CD4-positive, alpha-beta memory T cell (primary cell): ENCODE measurements at regions not wholly inside any gene's neighbourhood (a gene's known extent, or its start where the extent isn't known, plus 50 kb on each side); places are given as distances from the start of the nearest gene placed in this dataset.
A peak's percentile ranks its signal among the peaks of the same experiment; 100 is the strongest.

Experiments used
- CTCF ChIA-PET: fragments of 350-600 bp; sonication (Branson Sonifier 250); formaldehyde crosslinking; loops from one replicate; lab custom pipeline; 2021; ENCODE audit warnings: inconsistent platforms; ENCODE audit not compliant: partially characterized antibody; lab: Charles Lee
- POLR2A ChIA-PET: fragments of 350-600 bp; sonication (Branson Sonifier 250); formaldehyde crosslinking; loops from one replicate; lab custom pipeline; 2021; ENCODE audit not compliant: partially characterized antibody; lab: Charles Lee
- DNase-seq, 5 donors: peaks; one replicate each; pipeline versions ENCODE4 v3.0.0 to v3.0.0-alpha.2; 2020 to 2022; ENCODE audit warnings: mixed read lengths in 1 of 5
- H3K27ac ChIP-seq: one replicate; pipeline ENCODE4 v1.7.0; 2013; ENCODE audit warnings: low read depth, low read length
- H3K27me3 ChIP-seq: 2 replicates; pipeline ENCODE4 v1.7.0; 2013; ENCODE audit warnings: mild to moderate bottlenecking, low read length, moderate library complexity; ENCODE audit not compliant: insufficient read depth
- H3K36me3 ChIP-seq: 2 replicates; pipeline ENCODE4 v1.7.0; 2013; ENCODE audit warnings: mild to moderate bottlenecking, low read length, moderate library complexity; ENCODE audit not compliant: insufficient read depth
- H3K4me1 ChIP-seq: 2 replicates; pipeline ENCODE4 v1.7.0; 2013; ENCODE audit warnings: mild to moderate bottlenecking, low read length, moderate library complexity; ENCODE audit not compliant: insufficient read depth
- H3K4me3 ChIP-seq, 2 donors: one replicate each; pipeline ENCODE4 v1.7.0; 2013; ENCODE audit warnings: low read length in 2 of 2, mild to moderate bottlenecking in 1 of 2
- H3K9me3 ChIP-seq, 2 donors: one replicate each; pipeline ENCODE4 v1.7.0; 2013; ENCODE audit warnings: low read length in 2 of 2, control low read depth in 1 of 2; ENCODE audit not compliant: control insufficient read depth in 1 of 2
- H3K27ac Mint-ChIP-seq, 7 donors: one replicate each; pipeline ENCODE4 v1.8.0; 2020 to 2021; ENCODE audit warnings: mixed read lengths in 7 of 7, mild to moderate bottlenecking in 6 of 7, inconsistent platforms in 3 of 7, moderate library complexity in 3 of 7
- H3K27me3 Mint-ChIP-seq, 2 donors: one replicate each; pipeline ENCODE4 v1.8.0; 2020 to 2021; ENCODE audit warnings: mixed read lengths in 2 of 2
- H3K36me3 Mint-ChIP-seq, 2 donors: one replicate each; pipeline ENCODE4 v1.8.0; 2020 to 2021; ENCODE audit warnings: mixed read lengths in 2 of 2, inconsistent platforms in 1 of 2, mild to moderate bottlenecking in 1 of 2
- H3K4me1 Mint-ChIP-seq, 4 donors: one replicate each; pipeline ENCODE4 v1.8.0; 2020 to 2021; ENCODE audit warnings: mixed read lengths in 4 of 4, mild to moderate bottlenecking in 1 of 4
- H3K4me3 Mint-ChIP-seq, 8 donors: one replicate each; pipeline ENCODE4 v1.8.0; 2020 to 2021; ENCODE audit warnings: mixed read lengths in 8 of 8, mild to moderate bottlenecking in 7 of 8, moderate library complexity in 6 of 8, inconsistent platforms in 3 of 8
- H3K9me3 Mint-ChIP-seq, 8 donors: one replicate each; pipeline ENCODE4 v1.8.0; 2020 to 2021; ENCODE audit warnings: mixed read lengths in 8 of 8, mild to moderate bottlenecking in 5 of 8, inconsistent platforms in 3 of 8, moderate library complexity in 1 of 8
- intact Hi-C: fragments of 100-400 bp; cut with micrococcal nuclease; formaldehyde crosslinking; loops from one replicate; pipeline ENCODE4 v1.15.1; 2023

DNA sequence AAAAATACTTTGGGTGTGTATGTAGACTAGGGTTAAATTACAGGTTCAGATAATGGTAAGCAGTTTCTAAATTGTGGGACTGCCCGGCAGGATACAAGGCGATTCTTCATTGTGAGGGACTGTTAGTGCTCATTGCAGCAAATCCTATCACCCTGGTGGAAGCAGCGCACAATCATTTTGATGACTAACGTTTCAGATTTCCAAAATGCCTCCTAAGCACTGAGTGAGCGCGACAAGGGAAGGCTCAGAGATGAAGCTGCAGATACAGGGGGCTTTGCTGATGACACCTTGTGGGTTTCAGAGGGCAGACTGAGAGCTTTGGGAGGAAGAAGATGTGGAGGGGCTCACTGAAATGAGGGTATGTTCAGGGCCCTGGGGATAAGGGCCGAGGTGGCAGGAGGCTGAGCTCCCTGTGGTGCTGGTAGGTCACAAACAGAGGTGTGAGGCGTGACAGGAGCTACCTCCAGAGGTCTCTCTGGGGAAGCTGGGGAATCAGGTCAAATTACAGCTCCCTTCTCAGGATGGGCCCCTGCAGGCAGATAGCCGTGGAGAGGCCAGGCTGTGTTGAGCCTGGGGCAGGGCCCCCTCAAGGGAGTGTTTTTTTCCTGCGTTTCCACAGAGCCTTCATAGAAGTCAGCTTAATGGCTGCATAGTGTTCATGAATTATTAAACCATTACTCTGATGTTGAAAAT, 84.5 kb upstream of the FYN start:
- Histone ChIP-seq H3K27ac (no peak overlapping the region), H3K27me3 (no peaks in the 10 kb centered on the region), H3K4me3 (no peak overlapping the region), H3K9me3 (no peaks in the 10 kb centered on the region), H3K36me3 (no peaks in the 10 kb centered on the region), H3K4me1 (no peaks in the 10 kb centered on the region)
- ChIA-PET POLR2A (interaction anchor here (0.7 kb wide), 1 partner anchor 19 kb away, joined by 4 read pairs; no protein-coding TSS in a partner anchor), CTCF (interaction anchor here (1.0 to 1.3 kb wide), 2 partner anchors 236 to 248 kb away, joined by 4 read pairs; no protein-coding TSS in a partner anchor)
- H3K4me3 Mint-ChIP-seq = no peak overlapping the region
- no peaks in the 10 kb centered on the region for H3K27me3 Mint-ChIP-seq
- H3K36me3 Mint-ChIP-seq = no peaks in the 10 kb centered on the region
- no peak overlapping the region for H3K27ac Mint-ChIP-seq
- no peaks in the 10 kb centered on the region for H3K4me1 Mint-ChIP-seq
- intact Hi-C loops = no loop called here
- H3K9me3 Mint-ChIP-seq = peaks cover 0 to under 1% (median 0%) of the 10 kb centered on the region in 8 donors
- no peak for DNase-seq

- Histone ChIP-seq H3K27me3 (no peaks in the 10 kb centered on the region), H3K4me3 (no peak overlapping the region), H3K27ac (no peak overlapping the region), H3K4me1 (no peaks in the 10 kb centered on the region), H3K36me3 (no peaks in the 10 kb centered on the region), H3K9me3 (no peaks in the 10 kb centered on the region)
- H3K27ac Mint-ChIP-seq = peak overlapping the region in 1 of 7 donors; percentile 44
- ChIA-PET CTCF (interaction anchor here (0.7 to 1.3 kb wide), 3 partner anchors 10 to 249 kb away, joined by 3 to 4 read pairs (median 4); no protein-coding TSS in a partner anchor), POLR2A (interaction anchor here (0.7 to 0.9 kb wide), 2 partner anchors 20 to 25 kb away, joined by 3 to 4 read pairs; no protein-coding TSS in a partner anchor)
- intact Hi-C loops = no loop called here
- peaks cover 0 to 2% (median 0%) of the 10 kb centered on the region in 8 donors for H3K9me3 Mint-ChIP-seq
- H3K36me3 Mint-ChIP-seq = no peaks in the 10 kb centered on the region
- H3K4me1 Mint-ChIP-seq = no peaks in the 10 kb centered on the region
- no peak for DNase-seq
- H3K4me3 Mint-ChIP-seq = no peak overlapping the region
- no peaks in the 10 kb centered on the region for H3K27me3 Mint-ChIP-seq
Measured at GRCh38 chr6:111958534-111958933, 85.3 kb upstream of the FYN start.

- H3K27ac Mint-ChIP-seq = no peak overlapping the region
Measured at GRCh38 chr6:111959766-111960165, 86.5 kb upstream of the FYN start.

GRCh38 chr6:111967131-111967530, 86.8 kb upstream of the CCN6 start:
- peaks cover 3% of the 10 kb centered on the region for H3K4me1 ChIP-seq
- Mint-ChIP-seq H3K9me3 (peaks cover 0 to 3% (median 0%) of the 10 kb centered on the region in 8 donors), H3K4me1 (peaks cover 1 to 9% (median 5%) of the 10 kb centered on the region in 4 donors), H3K27ac (no peak overlapping the region), H3K4me3 (no peak overlapping the region), H3K27me3 (peaks cover 0 to 1% of the 10 kb centered on the region in 2 donors), H3K36me3 (no peaks in the 10 kb centered on the region)
- H3K4me3 ChIP-seq = no peak overlapping the region
- intact Hi-C loops = no loop called here
- H3K9me3 ChIP-seq = no peaks in the 10 kb centered on the region
- H3K27ac ChIP-seq = no peak overlapping the region
- CTCF ChIA-PET = no interaction called here
- POLR2A ChIA-PET = interaction anchor here (0.8 kb wide), 1 partner anchor 23 kb away, joined by 3 read pairs; no protein-coding TSS in a partner anchor
- no peaks in the 10 kb centered on the region for H3K36me3 ChIP-seq
- no peak for DNase-seq
- H3K27me3 ChIP-seq = no peaks in the 10 kb centered on the region

More at GRCh38 chr6:111959766-111960165, 86.5 kb upstream of the FYN start:
- ChIA-PET CTCF (no interaction called here), POLR2A (no interaction called here)
- Mint-ChIP-seq H3K4me3 (no peak overlapping the region), H3K4me1 (no peaks in the 10 kb centered on the region), H3K27me3 (peaks cover 0 to under 1% of the 10 kb centered on the region in 2 donors), H3K9me3 (peaks cover 0 to 2% (median 0%) of the 10 kb centered on the region in 8 donors), H3K36me3 (no peaks in the 10 kb centered on the region)
- Histone ChIP-seq H3K27ac (no peak overlapping the region), H3K9me3 (no peaks in the 10 kb centered on the region), H3K4me1 (no peaks in the 10 kb centered on the region), H3K36me3 (no peaks in the 10 kb centered on the region), H3K27me3 (no peaks in the 10 kb centered on the region), H3K4me3 (no peak overlapping the region)
- intact Hi-C loops = no loop called here
- no peak for DNase-seq

DNA sequence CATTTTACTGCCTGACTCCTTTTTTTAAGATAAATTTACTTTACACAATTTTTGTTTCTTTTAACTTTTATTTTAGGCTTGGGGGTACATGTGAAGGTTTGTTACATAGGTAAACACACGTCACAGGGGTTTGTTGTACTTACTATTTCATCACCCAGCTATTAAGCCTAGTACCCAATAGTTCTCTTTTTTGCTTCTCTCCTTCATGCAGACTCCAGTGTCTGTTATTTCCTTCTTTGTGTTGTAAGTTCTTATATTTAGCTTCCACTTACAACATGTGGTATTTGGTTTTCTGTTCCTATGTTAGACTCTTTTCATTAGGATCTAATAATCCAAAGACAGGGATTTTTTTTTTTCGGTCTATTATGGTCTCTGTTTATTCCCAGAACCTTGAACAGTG, 83.5 kb upstream of the CCN6 start:
- H3K36me3 ChIP-seq = no peaks in the 10 kb centered on the region
- no peak for DNase-seq
- Mint-ChIP-seq H3K4me3 (no peak overlapping the region), H3K27me3 (no peaks in the 10 kb centered on the region), H3K4me1 (peaks cover 20 to 42% (median 34%) of the 10 kb centered on the region in 4 donors), H3K36me3 (no peaks in the 10 kb centered on the region), H3K9me3 (peaks cover 0 to 2% (median 0%) of the 10 kb centered on the region in 8 donors), H3K27ac (peak overlapping the region in 1 of 7 donors; percentile 89)
- no peak overlapping the region for H3K4me3 ChIP-seq
- POLR2A ChIA-PET = interaction anchor here (5.2 kb wide), 1 partner anchor 21 kb away, joined by 62 read pairs; no protein-coding TSS in a partner anchor
- no peaks in the 10 kb centered on the region for H3K9me3 ChIP-seq
- intact Hi-C loops = loop anchor here (5.0 kb wide), 1 partner anchor 43 kb away; no protein-coding TSS in a partner anchor
- H3K27ac ChIP-seq = no peak overlapping the region
- CTCF ChIA-PET = interaction anchor here (1.7 kb wide), 1 partner anchor 22 kb away, joined by 5 read pairs; no protein-coding TSS in a partner anchor
- H3K27me3 ChIP-seq = no peaks in the 10 kb centered on the region
- H3K4me1 ChIP-seq = peaks cover 29% of the 10 kb centered on the region

GRCh38 chr6:111971181-111971841, 82.6 kb upstream of the CCN6 start:
- no peak overlapping the region for H3K4me3 ChIP-seq
- Mint-ChIP-seq H3K27me3 (no peaks in the 10 kb centered on the region), H3K27ac (peak overlapping the region in 5 of 7 donors; percentile 32 to 95 (median 84)), H3K4me3 (no peak overlapping the region), H3K4me1 (peaks cover 24 to 49% (median 38%) of the 10 kb centered on the region in 4 donors), H3K9me3 (peaks cover 0 to 2% (median 0%) of the 10 kb centered on the region in 8 donors), H3K36me3 (no peaks in the 10 kb centered on the region)
- no peak for DNase-seq
- H3K36me3 ChIP-seq = no peaks in the 10 kb centered on the region
- ChIA-PET CTCF (interaction anchor here (1.7 kb wide), 1 partner anchor 21 kb away, joined by 5 read pairs; no protein-coding TSS in a partner anchor), POLR2A (interaction anchor here (2.4 to 5.2 kb wide), 2 partner anchors 20 to 57 kb away, joined by 5 to 62 read pairs; no protein-coding TSS in a partner anchor)
- no peaks in the 10 kb centered on the region for H3K9me3 ChIP-seq
- H3K4me1 ChIP-seq = peaks cover 29% of the 10 kb centered on the region
- no peaks in the 10 kb centered on the region for H3K27me3 ChIP-seq
- intact Hi-C loops = loop anchor here (5.0 kb wide), 1 partner anchor 44 kb away; no protein-coding TSS in a partner anchor
- H3K27ac ChIP-seq = no peak overlapping the region
